Fibroblast of upper back skin (primary cell): ENCODE measurements at regions not wholly inside any gene's neighbourhood (a gene's known extent, or its start where the extent isn't known, plus 50 kb on each side); places are given as distances from the start of the nearest gene placed in this dataset.
"Not testable (repeated sequence)": the region's sequence is repeated elsewhere in the genome, so short reads cannot be mapped to it uniquely, and the experiment has no call there.

Experiments
- DNase-seq: peaks from one replicate; pipeline ENCODE4 v3.0.0-alpha.2; 2013

GRCh38 chr13:50235604-50236342 lies 220.5 kb downstream of the KCNRG start:
- no peak for DNase-seq

- no peak for DNase-seq
Measured at GRCh38 chr13:50236898-50237318, 221.7 kb downstream of the KCNRG start.

GRCh38 chr13:50238922-50239321 lies 223.7 kb downstream of the KCNRG start:
- DNase-seq = no peak

GRCh38 chr13:50241479-50241878 lies 226.2 kb downstream of the KCNRG start:
- DNase-seq = no peak

- DNase-seq = no peak
Measured at GRCh38 chr13:50243931-50244330, 228.7 kb downstream of the KCNRG start.

- DNase-seq = no peak
Measured at GRCh38 chr13:50244355-50244712, 229.1 kb downstream of the KCNRG start.

GRCh38 chr13:50244713-50245574 lies 229.7 kb downstream of the KCNRG start:
- DNase-seq = peak; percentile 86

- DNase-seq = no peak
Measured at GRCh38 chr13:50247223-50247622, 232.0 kb downstream of the KCNRG start.

- no peak for DNase-seq
Measured at GRCh38 chr13:50248516-50249143, 233.4 kb downstream of the KCNRG start.

GRCh38 chr13:50249144-50249521 lies 233.9 kb downstream of the KCNRG start:
- no peak for DNase-seq

- no peak for DNase-seq
Measured at GRCh38 chr13:50250401-50250800, 235.2 kb downstream of the KCNRG start.

- no peak for DNase-seq
Measured at GRCh38 chr13:50255639-50256038, 240.4 kb downstream of the KCNRG start.

- DNase-seq = not testable (repeated sequence)
Measured at GRCh38 chr13:50256536-50257321, 241.5 kb downstream of the KCNRG start.

- no peak for DNase-seq
Measured at GRCh38 chr13:50257646-50258045, 242.4 kb downstream of the KCNRG start.

- no peak for DNase-seq
Measured at GRCh38 chr13:50261130-50261901, 246.1 kb downstream of the KCNRG start.

- no peak for DNase-seq
Measured at GRCh38 chr13:50267066-50267465, 251.8 kb downstream of the KCNRG start.

GRCh38 chr13:50267917-50268316 lies 252.7 kb downstream of the KCNRG start:
- no peak for DNase-seq

GRCh38 chr13:50268500-50268899 lies 253.3 kb downstream of the KCNRG start:
- no peak for DNase-seq

GRCh38 chr13:50274181-50274580 lies 258.9 kb downstream of the KCNRG start:
- DNase-seq = no peak

- no peak for DNase-seq
Measured at GRCh38 chr13:50275392-50276063, 260.3 kb downstream of the KCNRG start.

- no peak for DNase-seq
Measured at GRCh38 chr13:50276550-50276949, 261.3 kb downstream of the KCNRG start.

- DNase-seq = no peak
Measured at GRCh38 chr13:50277127-50277526, 261.9 kb downstream of the KCNRG start.
